ENCODE measurements at regions not wholly inside any gene's neighbourhood (a gene's known extent, or its start where the extent isn't known, plus 50 kb on each side); places are given as distances from the start of the nearest gene placed in this dataset.
"Not testable (repeated sequence)": the region's sequence is repeated elsewhere in the genome, so short reads cannot be mapped to it uniquely, and the experiment has no call there.

- Histone ChIP-seq H3K4me3 (ENCODE audit: low read depth, low read length) (no peak overlapping the region), H3K27me3 (replicated peaks; ENCODE audit: control insufficient read depth, insufficient read depth, low read length) (no peaks in the 10 kb centered on the region), H3K36me3 (ENCODE audit: control insufficient read depth, insufficient read depth, low read length) (no peaks in the 10 kb centered on the region), H3K4me1 (0 out of 2 replicates have a peak, but pooled peaks cover 4% of the 10 kb centered on the region), H3K9me3 (no peaks in the 10 kb centered on the region)
- Mint-ChIP-seq H3K9me3 (ENCODE audit: unreplicated experiment) (peaks cover 9% of the 10 kb centered on the region), H3K36me3 (ENCODE audit: insufficient read depth, unreplicated experiment) (no peaks in the 10 kb centered on the region), H3K4me3 (ENCODE audit: unreplicated experiment) (no peak overlapping the region), H3K4me1 (ENCODE audit: low read depth, unreplicated experiment) (no peaks in the 10 kb centered on the region), H3K27me3 (ENCODE audit: insufficient read depth, unreplicated experiment) (no peaks in the 10 kb centered on the region), H3K27ac (ENCODE audit: unreplicated experiment) (no peak overlapping the region)
- BruUV-seq (replicated peaks), result no TSS peak
- TF ChIP-seq CTCF (IDR thresholded peaks at IDR 0.05; ENCODE audit: insufficient read depth in 1 of 2, low read depth in 1 of 2, low read length in 1 of 2, severe bottlenecking in 1 of 2, unreplicated experiment in 1 of 2), result no peak
- DNase-seq, result no peak
- intact Hi-C loops (cut with micrococcal nuclease; ENCODE audit: unreplicated experiment), result no loop called here
- CTCF ChIA-PET, result no interaction called here
- POLR2A ChIA-PET, result no interaction called here
Measured at GRCh38 chr10:105729428-105729827, 1088.3 kb downstream of the SORCS3 start.

GRCh38 chr10:105727586-105727985 is 1086.5 kb downstream of the SORCS3 start:
- H3K36me3 ChIP-seq (ENCODE audit: control insufficient read depth, insufficient read depth, low read length); H3K4me3 ChIP-seq (ENCODE audit: low read depth, low read length); H3K27me3 ChIP-seq (replicated peaks; ENCODE audit: control insufficient read depth, insufficient read depth, low read length); CTCF ChIA-PET; H3K4me3 Mint-ChIP-seq (ENCODE audit: unreplicated experiment); H3K27me3 Mint-ChIP-seq (ENCODE audit: insufficient read depth, unreplicated experiment); H3K4me1 ChIP-seq; H3K9me3 ChIP-seq; H3K27ac Mint-ChIP-seq (ENCODE audit: unreplicated experiment); H3K4me1 Mint-ChIP-seq (ENCODE audit: low read depth, unreplicated experiment); BruUV-seq (replicated peaks); H3K36me3 Mint-ChIP-seq (ENCODE audit: insufficient read depth, unreplicated experiment); intact Hi-C loops (cut with micrococcal nuclease; ENCODE audit: unreplicated experiment); POLR2A ChIA-PET; H3K9me3 Mint-ChIP-seq (ENCODE audit: unreplicated experiment): not testable (repeated sequence)
- DNase-seq, result peak in 1 of 2 experiments; percentile 48

GRCh38 chr10:105727131-105727530 is 1086.0 kb downstream of the SORCS3 start:
- Histone ChIP-seq H3K36me3 (ENCODE audit: control insufficient read depth, insufficient read depth, low read length) (no peaks in the 10 kb centered on the region), H3K9me3 (no peaks in the 10 kb centered on the region), H3K4me3 (ENCODE audit: low read depth, low read length) (no peak overlapping the region), H3K27me3 (replicated peaks; ENCODE audit: control insufficient read depth, insufficient read depth, low read length) (no peaks in the 10 kb centered on the region), H3K4me1 (0 out of 2 replicates have a peak, but pooled peaks cover 4% of the 10 kb centered on the region)
- peaks cover 9% of the 10 kb centered on the region for H3K9me3 Mint-ChIP-seq (ENCODE audit: unreplicated experiment)
- no peak for DNase-seq
- CTCF ChIA-PET, result no interaction called here
- no peak overlapping the region for H3K27ac Mint-ChIP-seq (ENCODE audit: unreplicated experiment)
- POLR2A ChIA-PET, result no interaction called here
- H3K4me1 Mint-ChIP-seq (ENCODE audit: low read depth, unreplicated experiment), result no peaks in the 10 kb centered on the region
- no peak overlapping the region for H3K4me3 Mint-ChIP-seq (ENCODE audit: unreplicated experiment)
- H3K27me3 Mint-ChIP-seq (ENCODE audit: insufficient read depth, unreplicated experiment), result no peaks in the 10 kb centered on the region
- H3K36me3 Mint-ChIP-seq (ENCODE audit: insufficient read depth, unreplicated experiment), result no peaks in the 10 kb centered on the region
- intact Hi-C loops (cut with micrococcal nuclease; ENCODE audit: unreplicated experiment), result no loop called here
- no peak for TF ChIP-seq CTCF (IDR thresholded peaks at IDR 0.05; ENCODE audit: insufficient read depth in 1 of 2, low read depth in 1 of 2, low read length in 1 of 2, severe bottlenecking in 1 of 2, unreplicated experiment in 1 of 2)
- BruUV-seq (replicated peaks), result no TSS peak

- no peak overlapping the region for H3K27ac Mint-ChIP-seq (ENCODE audit: unreplicated experiment)
- intact Hi-C loops (cut with micrococcal nuclease; ENCODE audit: unreplicated experiment), result no loop called here
- H3K9me3 ChIP-seq, result no peaks in the 10 kb centered on the region
- TF ChIP-seq CTCF (IDR thresholded peaks at IDR 0.05; ENCODE audit: insufficient read depth in 1 of 2, low read depth in 1 of 2, low read length in 1 of 2, severe bottlenecking in 1 of 2, unreplicated experiment in 1 of 2), result no peak
- H3K36me3 ChIP-seq (ENCODE audit: control insufficient read depth, insufficient read depth, low read length), result no peaks in the 10 kb centered on the region
- H3K4me3 Mint-ChIP-seq (ENCODE audit: unreplicated experiment), result no peak overlapping the region
- CTCF ChIA-PET, result no interaction called here
- POLR2A ChIA-PET, result no interaction called here
- peaks cover 9% of the 10 kb centered on the region for H3K9me3 Mint-ChIP-seq (ENCODE audit: unreplicated experiment)
- H3K4me3 ChIP-seq (ENCODE audit: low read depth, low read length), result no peak overlapping the region
- H3K27me3 ChIP-seq (replicated peaks; ENCODE audit: control insufficient read depth, insufficient read depth, low read length), result no peaks in the 10 kb centered on the region
- H3K4me1 ChIP-seq, result 0 out of 2 replicates have a peak, but pooled peaks cover 4% of the 10 kb centered on the region
- H3K4me1 Mint-ChIP-seq (ENCODE audit: low read depth, unreplicated experiment), result no peaks in the 10 kb centered on the region
- no peak for DNase-seq
- H3K36me3 Mint-ChIP-seq (ENCODE audit: insufficient read depth, unreplicated experiment), result no peaks in the 10 kb centered on the region
- no peaks in the 10 kb centered on the region for H3K27me3 Mint-ChIP-seq (ENCODE audit: insufficient read depth, unreplicated experiment)
- BruUV-seq (replicated peaks), result no TSS peak
Measured at GRCh38 chr10:105726149-105726548, 1085.1 kb downstream of the SORCS3 start.

Data from Caco-2 (cell line).